Neural cell (in vitro differentiated cells): ENCODE measurements at regions not wholly inside any gene's neighbourhood (a gene's known extent, or its start where the extent isn't known, plus 50 kb on each side); places are given as distances from the start of the nearest gene placed in this dataset.

Experiments used
- CTCF ChIP-seq: fragments of 450-650 bp; IDR thresholded peaks from 2 replicates; pipeline ENCODE4 v1.5.1; 2014; ENCODE audit warnings: antibody characterized with exemption, mild to moderate bottlenecking, moderate library complexity; ENCODE audit not compliant: poor library complexity, severe bottlenecking
- EP300 ChIP-seq: fragments of 450-650 bp; conservative IDR thresholded peaks from 2 replicates; pipeline ENCODE4 v1.6.1; 2014; ENCODE audit warnings: antibody characterized with exemption, mild to moderate bottlenecking, moderate library complexity; ENCODE audit not compliant: poor library complexity, severe bottlenecking
- EZH2 ChIP-seq: fragments of 200-600, 300-800 bp; shearing (Covaris generic), sonication (generic); IDR thresholded peaks from 2 replicates; pipeline ENCODE4 v1.6.1; 2014; ENCODE audit warnings: antibody characterized with exemption, low read length, borderline replicate concordance, mild to moderate bottlenecking; ENCODE audit not compliant: insufficient read depth, poor library complexity, severe bottlenecking
- POLR2AphosphoS5 ChIP-seq: IDR thresholded peaks from 2 replicates; pipeline ENCODE4 v1.6.1; 2012

GRCh38 chr3:115475178-115476041 lies 147.9 kb upstream of the GAP43 start:
- TF ChIP-seq CTCF = peak; percentile 23
- peak; percentile 90 for TF ChIP-seq POLR2AphosphoS5
- TF ChIP-seq EP300 = peak; percentile 98
- no peak for TF ChIP-seq EZH2
